GM19463 (cell line): ENCODE measurements at regions not wholly inside any gene's neighbourhood (a gene's known extent, or its start where the extent isn't known, plus 50 kb on each side); places are given as distances from the start of the nearest gene placed in this dataset.

ENCODE experiments used
- ATAC-seq: cut with Tn5 transposase; IDR thresholded peaks from one replicate; pipeline ENCODE4 v1.9.1; 2021; ENCODE audit warnings: mild to moderate bottlenecking, moderate library complexity; ENCODE audit not compliant: unreplicated experiment

DNA sequence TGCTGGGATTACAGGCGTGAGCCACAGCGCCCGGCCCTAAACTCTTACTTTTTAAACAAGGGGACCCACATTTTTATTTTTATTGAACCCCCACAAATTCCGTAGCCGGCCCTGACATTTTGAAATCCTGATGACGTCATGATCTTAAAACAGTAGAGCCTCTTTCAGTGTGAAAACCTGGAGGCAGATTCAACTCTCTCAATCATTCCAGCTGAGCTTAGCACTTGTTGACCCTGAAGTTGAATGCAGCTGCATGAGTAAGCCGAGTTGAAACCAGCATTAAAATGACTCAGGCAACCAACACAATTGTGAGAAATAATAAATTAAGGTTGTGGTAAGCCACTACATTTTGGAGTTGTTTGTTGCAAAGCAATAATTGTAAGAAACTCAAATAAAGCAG is 93.9 kb upstream of the ADGRL4 start:
- no peak for ATAC-seq

GRCh38 chr1:79090985-79091384 is 84.5 kb upstream of the ADGRL4 start:
- no peak for ATAC-seq

DNA sequence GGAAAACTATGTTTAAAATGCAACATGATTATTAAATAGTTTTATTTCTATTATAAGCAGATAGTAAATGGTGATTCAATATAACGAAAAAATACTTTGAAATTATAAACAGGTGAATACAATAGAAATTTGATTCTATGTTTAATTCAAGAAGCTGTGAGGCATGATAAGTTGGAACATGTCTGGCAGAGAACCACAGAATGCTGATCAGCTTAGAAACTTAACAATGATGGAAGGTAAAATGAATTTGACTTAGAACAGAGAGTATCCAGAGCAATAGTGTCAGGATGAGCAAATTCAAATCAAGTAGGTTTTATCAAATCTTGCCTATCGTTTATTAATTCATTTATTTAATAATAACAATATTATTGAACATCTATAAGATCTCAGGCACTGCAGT is 83.4 kb upstream of the ADGRL4 start:
- ATAC-seq, result no peak

DNA sequence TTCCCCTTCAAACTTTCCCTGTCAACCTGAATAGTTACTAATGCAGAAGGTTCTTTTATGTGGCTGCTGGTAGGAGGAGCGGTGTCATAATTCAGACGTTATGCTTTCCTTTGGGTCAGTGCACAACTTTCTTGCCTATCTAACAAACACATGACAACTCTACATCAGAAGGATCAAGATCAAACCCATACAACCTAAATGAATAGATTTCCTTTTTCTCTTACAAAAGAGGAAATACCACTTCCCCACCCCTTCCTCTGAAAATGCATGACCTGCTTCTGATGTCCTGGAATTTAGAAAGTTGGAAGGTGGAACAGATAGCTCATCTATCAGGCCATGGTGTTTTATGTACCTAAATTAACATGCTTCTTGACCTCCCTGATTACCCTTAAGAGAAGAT is 75.7 kb upstream of the ADGRL4 start:
- ATAC-seq, result no peak

DNA sequence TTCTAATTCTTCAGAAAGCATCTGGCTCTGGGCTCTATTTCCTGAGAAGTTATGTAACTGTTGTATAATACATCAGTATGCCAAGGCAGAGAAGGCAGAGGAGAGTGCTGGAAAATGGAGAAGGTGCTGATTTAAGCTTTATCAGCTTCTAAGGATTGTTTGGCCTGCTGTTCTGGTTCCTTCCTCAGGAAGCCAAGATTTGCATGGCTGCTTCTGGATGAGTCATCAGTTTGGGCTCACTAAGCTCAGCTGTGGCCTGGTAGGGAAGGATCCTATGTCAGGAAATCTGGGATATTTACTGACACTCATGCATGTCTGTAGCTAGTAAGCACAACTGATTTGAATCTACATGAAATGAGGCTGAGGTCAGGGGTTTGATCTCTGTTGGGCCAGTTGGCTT is 73.2 kb upstream of the ADGRL4 start:
- ATAC-seq, result no peak

GRCh38 chr1:79074975-79075374 is 68.4 kb upstream of the ADGRL4 start:
- no peak for ATAC-seq

- no peak for ATAC-seq
These were observed 63.3 kb upstream of the ADGRL4 start for GRCh38 chr1:79069828-79070227.

DNA sequence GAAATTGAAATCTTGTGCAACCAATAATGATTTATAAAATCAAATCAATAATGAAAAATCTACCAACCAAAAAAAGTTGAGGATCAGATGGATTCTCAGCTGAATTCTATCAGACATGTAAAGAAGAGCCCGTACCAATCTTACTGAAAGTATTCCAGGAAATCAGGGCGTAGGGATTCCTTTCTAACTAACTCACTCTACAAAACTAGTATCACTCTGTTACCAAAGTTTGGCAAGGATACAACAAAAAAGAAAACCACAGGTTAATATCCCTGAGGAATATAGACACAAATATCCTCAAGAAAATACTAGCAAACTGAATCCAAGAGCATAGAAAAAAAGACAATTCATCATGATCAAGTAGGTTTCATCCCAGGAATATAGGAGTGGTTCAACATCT is 52.8 kb upstream of the ADGRL4 start:
- no peak for ATAC-seq
